T-cell (primary cell): ENCODE measurements at regions not wholly inside any gene's neighbourhood (a gene's known extent, or its start where the extent isn't known, plus 50 kb on each side); places are given as distances from the start of the nearest gene placed in this dataset.

Experiments used
- ATAC-seq, 4 experiments: fragments of 200-7000 bp in 3 of 4; fragments of 150-1000 bp in 1 of 4; cut with Tn5 transposase; replicated peaks in 1 of 4; 1 replicate in 3 of 4; 2 replicates in 1 of 4; pipeline ENCODE4 v1.10.0; 2021; ENCODE audit warnings: moderate library complexity in 3 of 4, mild to moderate bottlenecking in 2 of 4, moderate number of reproducible peaks in 1 of 4
- CTCF ChIA-PET, 2 donors: fragments of 300-600 bp; sonication (Branson Sonifier 250); formaldehyde crosslinking; loops; one replicate each; lab custom pipeline; 2022; ENCODE audit warnings: antibody characterized with exemption in 2 of 2; lab: Charles Lee
- POLR2A ChIA-PET, 2 donors: fragments of 300-600 bp; sonication (Branson Sonifier 250); formaldehyde crosslinking; loops; one replicate each; lab custom pipeline; 2022; ENCODE audit warnings: antibody characterized with exemption in 2 of 2; lab: Charles Lee
- DNase-seq, 35 experiments: peaks; one replicate each; pipeline versions ENCODE4 v3.0.0 to v3.0.0-alpha.2; 2013 to 2023
- H3K27ac ChIP-seq: one replicate; pipeline ENCODE4 v1.5.1; 2013; ENCODE audit warnings: low read length
- H3K27me3 ChIP-seq, 2 experiments: replicated peaks in 1 of 2; 1 replicate in 1 of 2; 2 replicates in 1 of 2; pipeline versions ENCODE4 v1.6.1 to v1.7.0; 2013; ENCODE audit warnings: low read length in 1 of 2, mixed read lengths in 1 of 2; ENCODE audit not compliant: control insufficient read depth in 2 of 2, insufficient read depth in 2 of 2; ENCODE audit errors: extremely low read depth in 1 of 2
- H3K36me3 ChIP-seq, 2 donors: 1 replicate in 1 of 2; 2 replicates in 1 of 2; pipeline versions ENCODE4 v1.6.1 to v1.7.0; 2013; ENCODE audit warnings: low read length in 1 of 2; ENCODE audit not compliant: control insufficient read depth in 2 of 2, insufficient read depth in 1 of 2; ENCODE audit errors: extremely low read depth in 1 of 2
- H3K4me1 ChIP-seq, 2 experiments: 1 replicate in 1 of 2; 2 replicates in 1 of 2; pipeline versions ENCODE4 v1.6.1 to v1.7.0; 2013; ENCODE audit warnings: low read length in 2 of 2, mixed read lengths in 1 of 2; ENCODE audit not compliant: insufficient read depth in 2 of 2, control insufficient read depth in 1 of 2; ENCODE audit errors: extremely low read depth in 1 of 2
- H3K4me3 ChIP-seq, 2 donors: 1 replicate in 1 of 2; 2 replicates in 1 of 2; pipeline versions ENCODE4 v1.5.1 to v1.7.0; 2013; ENCODE audit warnings: mild to moderate bottlenecking in 2 of 2, low read length in 1 of 2, moderate library complexity in 1 of 2; ENCODE audit not compliant: control insufficient read depth in 1 of 2; ENCODE audit errors: extremely low read depth in 1 of 2
- H3K9me3 ChIP-seq: 2 replicates; pipeline ENCODE4 v1.7.0; 2013
- H3K27ac Mint-ChIP-seq, 2 donors: one replicate each; pipeline ENCODE4 v1.8.0; 2020 to 2021; ENCODE audit warnings: mild to moderate bottlenecking in 2 of 2, mixed read lengths in 2 of 2
- H3K27me3 Mint-ChIP-seq, 2 donors: one replicate each; pipeline ENCODE4 v1.8.0; 2021 to 2022; ENCODE audit warnings: mixed read lengths in 2 of 2
- H3K36me3 Mint-ChIP-seq: one replicate; pipeline ENCODE4 v1.8.0; 2021; ENCODE audit warnings: mixed read lengths
- H3K4me1 Mint-ChIP-seq, 3 donors: one replicate each; pipeline ENCODE4 v1.8.0; 2020 to 2022; ENCODE audit warnings: mixed read lengths in 3 of 3, mild to moderate bottlenecking in 1 of 3
- H3K4me3 Mint-ChIP-seq, 3 donors: one replicate each; pipeline ENCODE4 v1.8.0; 2020 to 2022; ENCODE audit warnings: mild to moderate bottlenecking in 3 of 3, mixed read lengths in 3 of 3, moderate library complexity in 3 of 3
- H3K9me3 Mint-ChIP-seq, 3 donors: one replicate each; pipeline ENCODE4 v1.8.0; 2020 to 2022; ENCODE audit warnings: mixed read lengths in 3 of 3
- WGBS: methylation state at CpG from one replicate; pipeline ENCODE4 v1.1.5; 2013; ENCODE audit warnings: missing lambda C conversion rate; ENCODE audit not compliant: insufficient coverage; 5-methylcytosine and 5-hydroxymethylcytosine counted together

DNA sequence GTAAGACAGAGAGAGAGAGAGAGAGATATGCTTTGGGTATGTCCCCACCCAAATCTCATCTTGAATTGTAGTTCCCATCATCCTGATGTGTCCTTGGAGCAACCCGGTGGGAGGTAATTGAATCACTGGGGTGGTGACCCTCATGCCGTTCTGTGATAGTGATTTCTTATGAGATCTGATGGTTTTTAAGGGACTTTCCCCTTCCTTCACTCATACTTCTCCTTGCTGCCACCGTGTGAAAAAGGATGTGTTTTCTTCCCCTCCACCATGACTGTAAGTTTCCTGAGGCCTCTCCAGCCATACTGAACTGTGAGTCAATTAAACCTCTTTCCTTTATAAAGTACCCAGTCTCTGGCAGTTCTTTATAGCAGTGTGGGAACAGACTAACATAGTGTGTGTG is 60.3 kb downstream of the EOMES start:
- Histone ChIP-seq H3K4me1 (peaks cover 0 to 5% of the 10 kb centered on the region in 2 experiments), H3K36me3 (no peaks in the 10 kb centered on the region), H3K27me3 (no peaks in the 10 kb centered on the region), H3K4me3 (no peak overlapping the region), H3K27ac (no peak overlapping the region), H3K9me3 (no peaks in the 10 kb centered on the region)
- H3K27ac Mint-ChIP-seq = no peak overlapping the region
- H3K9me3 Mint-ChIP-seq = no peaks in the 10 kb centered on the region
- CTCF ChIA-PET = interaction anchor here in 1 of 2 donors (0.5 kb wide), 1 partner anchor 141 kb away, joined by 5 read pairs; no protein-coding TSS in a partner anchor
- POLR2A ChIA-PET = no interaction called here
- peaks cover 6 to 11% (median 7%) of the 10 kb centered on the region in 3 donors for H3K4me1 Mint-ChIP-seq
- DNase-seq = no peak
- H3K4me3 Mint-ChIP-seq = no peak overlapping the region
- H3K36me3 Mint-ChIP-seq = no peaks in the 10 kb centered on the region
- ATAC-seq = no peak
- H3K27me3 Mint-ChIP-seq = no peaks in the 10 kb centered on the region
- no CpG with 5 or more reads among the region's 3 CpGs for WGBS

DNA sequence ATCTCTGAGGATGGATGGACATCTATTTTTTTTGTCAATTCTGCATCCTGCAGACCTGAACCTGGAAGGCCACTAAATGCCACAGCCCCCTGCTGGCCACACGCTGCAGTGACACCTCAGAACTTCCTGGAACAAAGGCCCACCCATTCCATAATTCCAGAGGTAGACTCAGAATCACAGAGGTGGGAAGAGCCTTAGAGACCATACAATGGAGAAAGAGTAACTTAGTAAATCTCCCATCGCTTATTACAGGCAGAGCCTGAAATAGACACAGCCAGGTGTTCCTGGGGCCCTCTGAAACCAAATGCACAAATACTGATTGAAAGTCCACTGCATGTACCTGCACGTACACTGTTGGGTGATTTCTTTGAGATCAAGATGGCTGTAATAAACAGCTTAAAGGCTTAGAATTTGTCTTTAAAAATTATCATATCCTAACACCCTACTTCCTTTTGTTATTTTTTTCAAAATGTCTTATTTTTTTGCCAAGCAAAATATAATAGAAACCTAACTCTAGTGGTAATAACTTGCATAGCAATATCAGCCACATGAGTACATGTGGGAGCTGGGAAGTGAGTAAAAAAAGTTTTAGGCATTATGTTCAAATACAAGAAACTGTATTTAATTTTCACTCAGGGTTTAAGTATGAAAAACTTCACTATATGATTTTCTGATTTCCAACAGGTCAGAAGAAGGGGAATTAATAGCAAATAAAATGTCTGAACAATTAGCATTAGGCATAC is 62.7 kb downstream of the EOMES start:
- ATAC-seq (peak in 2 of 4 experiments; percentile 60 to 62), DNase-seq (peak in 23 of 35 experiments; percentile 5 to 66 (median 31))
- WGBS = 100% methylated on average over 1 of the region's 3 CpGs
- CTCF ChIA-PET = interaction anchor here in 1 of 2 donors (1.0 kb wide), 1 partner anchor 48 kb away, joined by 3 read pairs; no protein-coding TSS in a partner anchor
- Histone ChIP-seq H3K36me3 (no peaks in the 10 kb centered on the region), H3K4me3 (no peak overlapping the region), H3K4me1 (no peaks in the 10 kb centered on the region), H3K27me3 (no peaks in the 10 kb centered on the region), H3K9me3 (no peaks in the 10 kb centered on the region), H3K27ac (no peak overlapping the region)
- Mint-ChIP-seq H3K4me3 (no peak overlapping the region), H3K27me3 (peaks cover 2 to 6% of the 10 kb centered on the region in 2 donors), H3K27ac (no peak overlapping the region), H3K36me3 (no peaks in the 10 kb centered on the region), H3K9me3 (no peaks in the 10 kb centered on the region), H3K4me1 (peaks cover 0 to 12% (median 6%) of the 10 kb centered on the region in 3 donors)
- POLR2A ChIA-PET = no interaction called here

- no peaks in the 10 kb centered on the region for H3K36me3 ChIP-seq
- no peaks in the 10 kb centered on the region for H3K27me3 ChIP-seq
- no peaks in the 10 kb centered on the region for H3K36me3 Mint-ChIP-seq
- no peaks in the 10 kb centered on the region for H3K9me3 ChIP-seq
- H3K9me3 Mint-ChIP-seq = no peaks in the 10 kb centered on the region
- peaks cover 5 to 6% of the 10 kb centered on the region in 2 donors for H3K27me3 Mint-ChIP-seq
- WGBS = 71% methylated on average over 1 of the region's 1 CpG
- H3K4me3 ChIP-seq = no peak overlapping the region
- no peak overlapping the region for H3K27ac ChIP-seq
- no peaks in the 10 kb centered on the region for H3K4me1 ChIP-seq
- ChIA-PET CTCF (interaction anchor here (0.8 to 1.3 kb wide), 5 partner anchors 11 to 63 kb away, joined by 3 to 9 read pairs (median 3); no protein-coding TSS in a partner anchor), POLR2A (no interaction called here)
- H3K4me3 Mint-ChIP-seq = no peak overlapping the region
- no peak overlapping the region for H3K27ac Mint-ChIP-seq
- peaks cover 0 to 12% (median 6%) of the 10 kb centered on the region in 3 donors for H3K4me1 Mint-ChIP-seq
- DNase-seq (no peak), ATAC-seq (no peak)
Measured at GRCh38 chr3:27658741-27659140, 63.4 kb downstream of the EOMES start.

DNA sequence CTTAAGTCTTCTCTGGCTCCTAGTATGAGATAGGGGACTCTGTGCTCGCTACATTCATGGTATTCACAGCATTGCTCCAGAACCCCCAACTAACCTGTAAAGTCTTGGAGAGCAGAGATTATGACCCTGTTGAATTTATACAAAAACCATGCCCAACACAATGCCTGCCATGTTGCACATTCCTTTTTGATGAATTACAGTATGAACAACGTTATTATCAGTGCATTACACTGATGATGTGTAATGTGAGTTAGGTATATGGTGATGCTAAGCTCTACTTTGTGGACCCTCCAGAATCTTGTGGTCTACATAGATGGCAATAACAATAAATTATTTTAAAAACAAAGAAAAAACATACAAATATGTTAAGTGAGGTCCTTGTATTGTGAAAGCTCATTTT is 64.3 kb downstream of the EOMES start:
- CTCF ChIA-PET = interaction anchor here (0.5 to 1.3 kb wide), 6 partner anchors 10 to 121 kb away, joined by 3 to 9 read pairs (median 4); no protein-coding TSS in a partner anchor
- Histone ChIP-seq H3K4me1 (no peaks in the 10 kb centered on the region), H3K27me3 (no peaks in the 10 kb centered on the region), H3K9me3 (no peaks in the 10 kb centered on the region), H3K27ac (no peak overlapping the region), H3K4me3 (no peak overlapping the region), H3K36me3 (no peaks in the 10 kb centered on the region)
- no peaks in the 10 kb centered on the region for H3K9me3 Mint-ChIP-seq
- peaks cover 5 to 6% of the 10 kb centered on the region in 2 donors for H3K27me3 Mint-ChIP-seq
- no peak for ATAC-seq
- WGBS = no CpG with 5 or more reads among the region's 2 CpGs
- peaks cover 0 to 12% (median 6%) of the 10 kb centered on the region in 3 donors for H3K4me1 Mint-ChIP-seq
- POLR2A ChIA-PET = no interaction called here
- no peak overlapping the region for H3K27ac Mint-ChIP-seq
- DNase-seq = no peak
- no peaks in the 10 kb centered on the region for H3K36me3 Mint-ChIP-seq
- no peak overlapping the region for H3K4me3 Mint-ChIP-seq

DNA sequence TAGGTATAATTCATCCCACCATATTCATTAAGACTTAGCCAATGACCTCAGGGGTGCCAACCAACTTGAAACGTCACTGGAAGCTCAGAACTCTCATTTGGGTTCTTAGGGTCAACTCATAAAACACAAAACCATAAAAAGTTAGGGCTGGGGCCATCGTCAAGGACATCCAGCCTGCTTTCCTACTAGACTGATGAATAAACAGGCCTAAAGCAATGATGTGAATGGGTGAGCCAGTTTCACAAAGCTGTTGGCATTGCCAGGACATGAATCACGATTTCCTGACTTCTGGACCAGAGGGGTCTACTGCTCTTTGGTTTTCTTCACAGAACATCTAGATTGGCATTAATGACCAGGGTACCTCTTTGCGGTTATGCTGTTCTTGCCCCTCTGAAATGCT is 64.7 kb downstream of the EOMES start:
- POLR2A ChIA-PET = interaction anchor here in 1 of 2 donors (0.5 kb wide), 1 partner anchor 16 kb away, joined by 9 read pairs; no protein-coding TSS in a partner anchor
- Histone ChIP-seq H3K27ac (no peak overlapping the region), H3K9me3 (no peaks in the 10 kb centered on the region), H3K4me3 (no peak overlapping the region), H3K27me3 (no peaks in the 10 kb centered on the region), H3K4me1 (no peaks in the 10 kb centered on the region), H3K36me3 (no peaks in the 10 kb centered on the region)
- no peak overlapping the region for H3K4me3 Mint-ChIP-seq
- DNase-seq (no peak), ATAC-seq (no peak)
- WGBS = 75% methylated on average over 1 of the region's 4 CpGs
- H3K4me1 Mint-ChIP-seq = peaks cover 0 to 12% (median 6%) of the 10 kb centered on the region in 3 donors
- peaks cover 5 to 6% of the 10 kb centered on the region in 2 donors for H3K27me3 Mint-ChIP-seq
- CTCF ChIA-PET = interaction anchor here (0.6 to 1.3 kb wide), 4 partner anchors 9 to 177 kb away, joined by 3 to 9 read pairs (median 6); no protein-coding TSS in a partner anchor
- no peaks in the 10 kb centered on the region for H3K9me3 Mint-ChIP-seq
- H3K36me3 Mint-ChIP-seq = no peaks in the 10 kb centered on the region
- no peak overlapping the region for H3K27ac Mint-ChIP-seq

DNA sequence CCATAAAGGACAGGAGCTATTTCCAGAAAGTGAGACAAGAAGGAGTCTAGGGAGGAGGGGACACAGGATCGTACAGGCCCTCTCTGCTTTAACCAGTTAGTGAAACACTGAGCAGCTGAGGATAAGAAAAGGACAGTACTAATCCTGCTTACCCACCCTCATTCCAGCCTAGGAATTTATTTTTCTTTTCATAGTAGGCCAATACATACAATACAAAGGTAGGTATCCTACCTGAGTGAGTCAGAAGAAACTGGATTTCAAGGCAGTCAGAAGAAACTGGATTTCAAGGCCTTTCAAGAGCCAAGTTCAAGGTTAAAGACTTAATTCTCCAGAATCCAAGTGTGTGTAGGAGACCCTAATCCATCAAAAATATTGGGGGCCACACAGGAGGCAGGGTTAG is 65.3 kb downstream of the EOMES start:
- ATAC-seq = no peak
- Mint-ChIP-seq H3K36me3 (no peaks in the 10 kb centered on the region), H3K27ac (no peak overlapping the region), H3K4me3 (no peak overlapping the region), H3K9me3 (no peaks in the 10 kb centered on the region), H3K27me3 (peaks cover 5 to 6% of the 10 kb centered on the region in 2 donors), H3K4me1 (peaks cover 0 to 12% (median 6%) of the 10 kb centered on the region in 3 donors)
- POLR2A ChIA-PET = interaction anchor here in 1 of 2 donors (0.6 kb wide), 1 partner anchor 364 kb away, joined by 6 read pairs; no protein-coding TSS in a partner anchor
- H3K9me3 ChIP-seq = no peaks in the 10 kb centered on the region
- no peak for DNase-seq
- CTCF ChIA-PET = interaction anchor here (0.6 to 0.9 kb wide), 5 partner anchors 26 to 525 kb away, joined by 3 to 8 read pairs (median 4); no protein-coding TSS in a partner anchor
- H3K36me3 ChIP-seq = no peaks in the 10 kb centered on the region
- H3K4me3 ChIP-seq = no peak overlapping the region
- no CpG with 5 or more reads among the region's 1 CpG for WGBS
- no peak overlapping the region for H3K27ac ChIP-seq
- no peaks in the 10 kb centered on the region for H3K4me1 ChIP-seq
- no peaks in the 10 kb centered on the region for H3K27me3 ChIP-seq
